HCT116 (cell line): ENCODE measurements at regions not wholly inside any gene's neighbourhood (a gene's known extent, or its start where the extent isn't known, plus 50 kb on each side); places are given as distances from the start of the nearest gene placed in this dataset.

Experiments used
- ATAC-seq: fragments of 200-7000 bp; cut with Tn5 transposase; 2 replicates; pipeline ENCODE4 v1.9.1; 2020; ENCODE audit warnings: mild to moderate bottlenecking, moderate library complexity
- BruUV-seq: library from RNA; stranded (reverse); fragments of 400-500 nt; replicated peaks from 2 replicates; lab custom pipeline; 2021; lab: Mats Ljungman, UMichigan
- CTCF ChIA-PET: fragments of 300-600 bp; sonication (Branson Sonifier 250); formaldehyde crosslinking; loops from one replicate; lab custom pipeline; 2021; ENCODE audit warnings: antibody characterized with exemption; lab: Charles Lee
- POLR2A ChIA-PET: fragments of 300-600, 350-600 bp; sonication (Branson Sonifier 250); formaldehyde crosslinking; loops from one replicate; lab custom pipeline; 2021; ENCODE audit warnings: antibody characterized with exemption; lab: Charles Lee
- RAD21 ChIA-PET, 2 experiments: fragments of 300-600 bp; sonication (Branson Sonifier 250); formaldehyde crosslinking; loops; one replicate each; lab custom pipeline; 2023; ENCODE audit warnings: low total read pairs in 2 of 2; ENCODE audit not compliant: uncharacterized antibody in 2 of 2, unreplicated experiment in 2 of 2, low non-redundant PET in 1 of 2; lab: Charles Lee
- DNase-seq: peaks from one replicate; pipeline ENCODE4 v3.0.0-alpha.2; 2010; ENCODE audit warnings: low read depth, low spot score
- H2AFZ ChIP-seq: fragments of 200-600 bp; shearing (Covaris generic), sonication (generic); 2 replicates; pipeline ENCODE4 v1.6.1; 2017; ENCODE audit warnings: low read depth, mixed run types, mixed read lengths, antibody characterized with exemption, low read length; ENCODE audit not compliant: poor library complexity, severe bottlenecking
- H3K27ac ChIP-seq: 2 replicates; pipeline ENCODE4 v1.5.1; 2012; ENCODE audit warnings: low read depth, low read length
- H3K27me3 ChIP-seq: fragments of 200-600 bp; sonication (generic); 2 replicates; pipeline ENCODE4 v1.6.1; 2016; ENCODE audit warnings: mixed run types, low read length, mixed read lengths; ENCODE audit not compliant: insufficient read depth
- H3K36me3 ChIP-seq, 2 experiments: fragments of 200-500 bp in 1 of 2; fragments of 200-600 bp in 1 of 2; sonication (Bioruptor generic) in 1 of 2; sonication (generic) in 1 of 2; 2 replicates each; pipeline versions ENCODE4 v1.5.1 to v1.6.1; 2014 to 2016; ENCODE audit warnings: low read length in 2 of 2, inconsistent platforms in 1 of 2, mixed read lengths in 1 of 2, mixed run types in 1 of 2; ENCODE audit not compliant: insufficient read depth in 2 of 2, control insufficient read depth in 1 of 2
- H3K4me1 ChIP-seq, 2 experiments: fragments of 200-600 bp in 1 of 2; sonication (generic) in 1 of 2; 2 replicates each; pipeline versions ENCODE4 v1.5.1 to v1.6.1; 2012 to 2017; ENCODE audit warnings: low read length in 2 of 2, inconsistent platforms in 1 of 2, mild to moderate bottlenecking in 1 of 2, mixed read lengths in 1 of 2, mixed run types in 1 of 2, moderate library complexity in 1 of 2; ENCODE audit not compliant: insufficient read depth in 2 of 2, control insufficient read depth in 1 of 2
- H3K4me2 ChIP-seq: fragments of 200-600 bp; sonication (generic); 2 replicates; pipeline ENCODE4 v1.6.1; 2017; ENCODE audit warnings: mixed run types, low read length, mixed read lengths
- H3K4me3 ChIP-seq, 2 experiments: fragments of 200-600 bp in 1 of 2; sonication (generic) in 1 of 2; replicated peaks in 1 of 2; 2 replicates each; pipeline ENCODE4 v1.5.1; 2011 to 2016; ENCODE audit warnings: low read length in 2 of 2, control low read depth in 1 of 2, low read depth in 1 of 2, mild to moderate bottlenecking in 1 of 2, mixed read lengths in 1 of 2, mixed run types in 1 of 2
- H3K79me2 ChIP-seq: fragments of 200-600 bp; sonication (generic); 2 replicates; pipeline ENCODE4 v1.6.1; 2017; ENCODE audit warnings: mild to moderate bottlenecking, mixed run types, low read length, moderate library complexity, mixed read lengths; ENCODE audit not compliant: insufficient read depth
- H3K9ac ChIP-seq: fragments of 200-600 bp; sonication (generic); 2 replicates; pipeline ENCODE4 v1.6.1; 2016; ENCODE audit warnings: low read length, mixed read lengths
- H3K9me2 ChIP-seq: fragments of 200-600 bp; sonication (generic), shearing (Covaris generic); 2 replicates; pipeline ENCODE4 v1.6.1; 2017; ENCODE audit warnings: mixed run types, mild to moderate bottlenecking, moderate library complexity; ENCODE audit not compliant: insufficient read depth
- H3K9me3 ChIP-seq, 2 experiments: fragments of 200-500 bp in 1 of 2; fragments of 200-600 bp in 1 of 2; sonication (Bioruptor generic) in 1 of 2; sonication (generic) in 1 of 2; 2 replicates each; pipeline ENCODE4 v1.6.1; 2014 to 2017; ENCODE audit warnings: low read length in 2 of 2, mixed read lengths in 2 of 2, inconsistent platforms in 1 of 2, low read depth in 1 of 2, mild to moderate bottlenecking in 1 of 2, mixed run types in 1 of 2, moderate library complexity in 1 of 2; ENCODE audit not compliant: control insufficient read depth in 1 of 2, insufficient read depth in 1 of 2
- H4K20me1 ChIP-seq: fragments of 200-600 bp; sonication (generic), shearing (Covaris generic); 2 replicates; pipeline ENCODE4 v1.6.1; 2017; ENCODE audit warnings: mixed run types, mild to moderate bottlenecking, moderate library complexity; ENCODE audit not compliant: insufficient read depth
- CEBPB ChIP-seq: IDR thresholded peaks from 2 replicates; pipeline ENCODE4 v1.6.1; 2012; ENCODE audit warnings: low read depth
- CTCF ChIP-seq, 3 experiments: fragments of 200-600 bp in 1 of 3; sonication (generic) in 1 of 3; IDR thresholded peaks in 2 of 3; conservative IDR thresholded peaks in 1 of 3; 2 replicates each; pipeline ENCODE4 v1.5.1; 2012 to 2017; ENCODE audit warnings: low read depth in 2 of 3, low read length in 2 of 3, antibody characterized with exemption in 1 of 3, borderline replicate concordance in 1 of 3, control low read depth in 1 of 3, mild to moderate bottlenecking in 1 of 3, mixed read lengths in 1 of 3, mixed run types in 1 of 3, moderate library complexity in 1 of 3; ENCODE audit not compliant: insufficient read depth in 1 of 3
- EGR1 ChIP-seq: IDR thresholded peaks from 2 replicates; pipeline ENCODE4 v1.6.1; 2012; ENCODE audit warnings: low read depth
- ELF1 ChIP-seq: IDR thresholded peaks from 2 replicates; pipeline ENCODE4 v1.6.1; 2012; ENCODE audit warnings: low read depth, borderline replicate concordance
- EZH2 ChIP-seq: fragments of 200-600 bp; sonication (generic); IDR thresholded peaks from 2 replicates; pipeline ENCODE4 v1.6.1; 2017; ENCODE audit warnings: antibody characterized with exemption, mixed run types
- FOSL1 ChIP-seq: IDR thresholded peaks from 2 replicates; pipeline ENCODE4 v1.6.1; 2012; ENCODE audit warnings: low read depth
- POLR2A ChIP-seq: IDR thresholded peaks from 2 replicates; pipeline ENCODE4 v1.7.0; 2011; ENCODE audit warnings: borderline replicate concordance; ENCODE audit not compliant: insufficient read depth, insufficient read length; ENCODE audit errors: extremely low read depth
- RAD21 ChIP-seq: IDR thresholded peaks from 2 replicates; pipeline ENCODE4 v1.6.1; 2012; ENCODE audit warnings: low read depth, mild to moderate bottlenecking
- SIN3A ChIP-seq: IDR thresholded peaks from 2 replicates; pipeline ENCODE4 v1.6.1; 2012; ENCODE audit warnings: low read depth
- SP1 ChIP-seq: IDR thresholded peaks from 2 replicates; pipeline ENCODE4 v1.6.1; 2012; ENCODE audit warnings: low read depth
- SRF ChIP-seq: IDR thresholded peaks from 2 replicates; pipeline ENCODE4 v1.6.1; 2012; ENCODE audit warnings: low read depth
- YY1 ChIP-seq: IDR thresholded peaks from 2 replicates; pipeline ENCODE4 v1.6.1; 2011; ENCODE audit warnings: low read length, low read depth, moderate library complexity, mild to moderate bottlenecking; ENCODE audit not compliant: insufficient replicate concordance; ENCODE audit errors: extremely low read depth
- ZBTB33 ChIP-seq: IDR thresholded peaks from 2 replicates; pipeline ENCODE4 v1.6.1; 2011; ENCODE audit warnings: mild to moderate bottlenecking, low read length, moderate library complexity; ENCODE audit not compliant: insufficient replicate concordance; ENCODE audit errors: extremely low read depth
- ZNF274 ChIP-seq: fragments of 200-500 bp; sonication (Bioruptor generic); IDR thresholded peaks from 2 replicates; pipeline ENCODE4 v1.6.1; 2014; ENCODE audit warnings: mild to moderate bottlenecking, low read depth, low read length, inconsistent platforms
- intact Hi-C: fragments of 100-400 bp; cut with micrococcal nuclease; formaldehyde crosslinking; loops from 2 replicates; pipeline ENCODE4 v1.10.0; 2022
- TF ChIP-seq, protein P1 (sequence below): IDR thresholded peaks from 2 replicates; pipeline ENCODE4 v1.6.1; 2012
- TF ChIP-seq, protein P2 (sequence below): IDR thresholded peaks from 2 replicates; pipeline ENCODE4 v1.6.1; 2012

- H3K4me1 ChIP-seq: no peaks in the 10 kb centered on the region
- CTCF ChIA-PET: no interaction called here
- no peak overlapping the region for H2AFZ ChIP-seq
- RAD21 ChIA-PET: no interaction called here
- no peaks in the 10 kb centered on the region for H3K27me3 ChIP-seq
- TF ChIP-seq SIN3A (no peak), FOSL1 (no peak), ZBTB33 (no peak), POLR2A (no peak), CEBPB (no peak), EZH2 (no peak), ZNF274 (no peak), YY1 (no peak), CTCF (IDR thresholded peaks at IDR 0.05 in 2 of 3, conservative IDR thresholded peaks at IDR 0.05 in 1 of 3; ENCODE audit: borderline replicate concordance in 1 of 3, insufficient read depth in 1 of 3, low read depth in 2 of 3, low read length in 2 of 3) (no peak), SP1 (no peak), ELF1 (no peak), RAD21 (no peak), SRF (no peak), EGR1 (no peak)
- TF ChIP-seq, protein P1, sequence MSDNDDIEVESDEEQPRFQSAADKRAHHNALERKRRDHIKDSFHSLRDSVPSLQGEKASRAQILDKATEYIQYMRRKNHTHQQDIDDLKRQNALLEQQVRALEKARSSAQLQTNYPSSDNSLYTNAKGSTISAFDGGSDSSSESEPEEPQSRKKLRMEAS: no peak
- TF ChIP-seq, protein P2, sequence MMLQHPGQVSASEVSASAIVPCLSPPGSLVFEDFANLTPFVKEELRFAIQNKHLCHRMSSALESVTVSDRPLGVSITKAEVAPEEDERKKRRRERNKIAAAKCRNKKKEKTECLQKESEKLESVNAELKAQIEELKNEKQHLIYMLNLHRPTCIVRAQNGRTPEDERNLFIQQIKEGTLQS: no peak
- H3K9ac ChIP-seq: no peak overlapping the region
- no TSS peak for BruUV-seq
- no peaks in the 10 kb centered on the region for H3K9me3 ChIP-seq
- no peak overlapping the region for H3K27ac ChIP-seq
- 0 out of 2 replicates have a peak, but pooled peaks cover 5% of the 10 kb centered on the region for H4K20me1 ChIP-seq
- H3K36me3 ChIP-seq: no peaks in the 10 kb centered on the region
- H3K9me2 ChIP-seq: no peaks in the 10 kb centered on the region
- POLR2A ChIA-PET: no interaction called here
- H3K4me3 ChIP-seq: no peak overlapping the region
- ATAC-seq (no peak), DNase-seq (no peak)
- intact Hi-C loops: no loop called here
- no peaks in the 10 kb centered on the region for H3K79me2 ChIP-seq
- H3K4me2 ChIP-seq: no peak overlapping the region
Measured at GRCh38 chr13:50299546-50300249, 284.5 kb downstream of the KCNRG start.
